Esophagus muscularis mucosa (tissue), 4 donors: ENCODE measurements at regions not wholly inside any gene's neighbourhood (a gene's known extent, or its start where the extent isn't known, plus 50 kb on each side); places are given as distances from the start of the nearest gene placed in this dataset.

Experiments used
- CTCF ChIP-seq, 3 experiments: fragments of 200-600 bp in 2 of 3; fragments of 450-650 bp in 1 of 3; sonication (generic) in 2 of 3; IDR thresholded peaks; one replicate each; pipeline ENCODE4 v1.5.1; 2017 to 2019; ENCODE audit warnings: antibody characterized with exemption in 3 of 3, mild to moderate bottlenecking in 2 of 3, moderate library complexity in 1 of 3
- EP300 ChIP-seq: sonication (generic); formaldehyde crosslinking; IDR thresholded peaks from one replicate; pipeline ENCODE4 v1.6.1; 2017; ENCODE audit warnings: antibody characterized with exemption
- POLR2A ChIP-seq: fragments of 450-650 bp; IDR thresholded peaks from one replicate; pipeline ENCODE4 v1.6.1; 2017; ENCODE audit warnings: antibody characterized with exemption, moderate library complexity, mild to moderate bottlenecking, low read depth
- POLR2AphosphoS5 ChIP-seq, 2 donors: sonication (generic); formaldehyde crosslinking; IDR thresholded peaks; one replicate each; pipeline ENCODE4 v1.6.1; 2017; ENCODE audit warnings: antibody characterized with exemption in 2 of 2

GRCh38 chr5:175025077-175025476, 300.7 kb downstream of the MSX2 start:
- TF ChIP-seq CTCF (IDR thresholded peaks at IDR 0.05) (no peak), POLR2AphosphoS5 (IDR thresholded peaks at IDR 0.05) (no peak), POLR2A (no peak), EP300 (no peak)
